IMR-90 (cell line): ENCODE measurements at regions not wholly inside any gene's neighbourhood (a gene's known extent, or its start where the extent isn't known, plus 50 kb on each side); places are given as distances from the start of the nearest gene placed in this dataset.

ENCODE experiments used
- ATAC-seq: fragments of 200-7000 bp; cut with Tn5 transposase; 2 replicates; pipeline ENCODE4 v1.9.1; 2020; ENCODE audit warnings: low read depth, mild to moderate bottlenecking, moderate library complexity
- BruUV-seq: library from RNA; stranded (reverse); fragments of 400-500 nt; replicated peaks from 2 replicates; lab custom pipeline; 2021; lab: Mats Ljungman, UMichigan
- CTCF ChIA-PET: fragments of 300-600 bp; formaldehyde crosslinking; extraction: SDS; loops from one replicate; lab custom pipeline; 2021; ENCODE audit warnings: antibody characterized with exemption; lab: Yijun Ruan, JAX
- POLR2A ChIA-PET: fragments of 300-600 bp; sonication (Branson Sonifier 250); formaldehyde crosslinking; loops from one replicate; lab custom pipeline; 2022; ENCODE audit warnings: antibody characterized with exemption; ENCODE audit not compliant: unreplicated experiment; lab: Charles Lee
- DNase-seq: peaks from one replicate; pipeline ENCODE4 v3.0.0; 2013
- H2AFZ ChIP-seq: replicated peaks from 2 replicates; pipeline ENCODE3; 2013; ENCODE audit warnings: low read length, mild to moderate bottlenecking; ENCODE audit not compliant: poor library complexity
- H2AK5ac ChIP-seq: 2 replicates; pipeline ENCODE4 v1.6.1; 2013; ENCODE audit warnings: low read depth, low read length, inconsistent platforms
- H2AK9ac ChIP-seq: replicated peaks from 2 replicates; pipeline ENCODE3; 2013; ENCODE audit warnings: mild to moderate bottlenecking, low read depth, low read length, moderate library complexity; ENCODE audit not compliant: poor library complexity
- H2BK120ac ChIP-seq: 2 replicates; pipeline ENCODE4 v1.6.1; 2013; ENCODE audit warnings: low read depth, low read length, inconsistent platforms
- H2BK15ac ChIP-seq: 3 replicates; pipeline ENCODE4 v1.6.1; 2013; ENCODE audit warnings: low read depth, low read length, inconsistent platforms
- H2BK20ac ChIP-seq: 2 replicates; pipeline ENCODE4 v1.6.1; 2013; ENCODE audit warnings: low read depth, mild to moderate bottlenecking, inconsistent platforms, low read length, moderate library complexity
- H2BK5ac ChIP-seq: 2 replicates; pipeline ENCODE4 v1.6.1; 2013; ENCODE audit warnings: mild to moderate bottlenecking, low read depth, low read length, inconsistent platforms; ENCODE audit not compliant: poor library complexity, severe bottlenecking
- H3K14ac ChIP-seq: replicated peaks from 2 replicates; pipeline ENCODE4 v1.6.1; 2013; ENCODE audit warnings: low read depth, low read length, inconsistent platforms
- H3K18ac ChIP-seq: 2 replicates; pipeline ENCODE4 v1.6.1; 2013; ENCODE audit warnings: low read depth, low read length, control low read depth
- H3K23ac ChIP-seq: 2 replicates; pipeline ENCODE4 v1.6.1; 2013; ENCODE audit warnings: low read depth, low read length, inconsistent platforms
- H3K27ac ChIP-seq: 2 replicates; pipeline ENCODE4 v1.5.1; 2013; ENCODE audit warnings: mild to moderate bottlenecking, control low read depth, low read length; ENCODE audit not compliant: insufficient read depth
- H3K27me3 ChIP-seq: 2 replicates; pipeline ENCODE4 v1.6.1; 2013; ENCODE audit warnings: low read length; ENCODE audit not compliant: control insufficient read depth, insufficient read depth
- H3K36me3 ChIP-seq: 2 replicates; pipeline ENCODE4 v1.6.1; 2013; ENCODE audit warnings: low read length, mixed read lengths; ENCODE audit not compliant: control insufficient read depth, insufficient read depth
- H3K4ac ChIP-seq: 2 replicates; pipeline ENCODE4 v1.6.1; 2013; ENCODE audit warnings: low read depth, low read length, inconsistent platforms
- H3K4me1 ChIP-seq: 2 replicates; pipeline ENCODE4 v1.6.1; 2013; ENCODE audit warnings: low read length, mixed read lengths; ENCODE audit not compliant: control insufficient read depth, insufficient read depth
- H3K4me2 ChIP-seq: 2 replicates; pipeline ENCODE4 v1.6.1; 2013; ENCODE audit warnings: low read depth, mild to moderate bottlenecking, control low read depth, low read length, moderate library complexity
- H3K4me3 ChIP-seq: 2 replicates; pipeline ENCODE4 v1.5.1; 2013; ENCODE audit warnings: low read depth, mild to moderate bottlenecking, control low read depth, low read length, moderate library complexity; ENCODE audit not compliant: insufficient read depth
- H3K56ac ChIP-seq: 2 replicates; pipeline ENCODE4 v1.6.1; 2013; ENCODE audit warnings: low read length, inconsistent platforms; ENCODE audit not compliant: insufficient read depth; ENCODE audit errors: extremely low read depth
- H3K79me1 ChIP-seq, 2 experiments: 2 replicates each; pipeline ENCODE4 v1.6.1; 2013; ENCODE audit warnings: low read length in 2 of 2, inconsistent platforms in 1 of 2, low read depth in 1 of 2
- H3K9ac ChIP-seq: 2 replicates; pipeline ENCODE4 v1.6.1; 2013; ENCODE audit warnings: low read depth, low read length, control low read depth
- H3K9me1 ChIP-seq: 2 replicates; pipeline ENCODE4 v1.6.1; 2013; ENCODE audit warnings: low read length, inconsistent platforms; ENCODE audit not compliant: insufficient read depth
- H3K9me3 ChIP-seq: 2 replicates; pipeline ENCODE4 v1.6.1; 2013; ENCODE audit warnings: low read length; ENCODE audit not compliant: control insufficient read depth, insufficient read depth
- H4K20me1 ChIP-seq: 2 replicates; pipeline ENCODE4 v1.6.1; 2013; ENCODE audit warnings: low read length, inconsistent platforms; ENCODE audit not compliant: insufficient read depth
- H4K5ac ChIP-seq: 2 replicates; pipeline ENCODE4 v1.6.1; 2013; ENCODE audit warnings: mild to moderate bottlenecking, low read depth, low read length, control low read depth
- H4K8ac ChIP-seq, 2 experiments: 2 replicates each; pipeline ENCODE4 v1.6.1; 2013; ENCODE audit warnings: low read depth in 2 of 2, low read length in 2 of 2, control low read depth in 1 of 2, inconsistent platforms in 1 of 2
- H4K91ac ChIP-seq: 2 replicates; pipeline ENCODE4 v1.6.1; 2013; ENCODE audit warnings: low read depth, low read length, inconsistent platforms; ENCODE audit not compliant: insufficient read depth
- ELK1 ChIP-seq: fragments of 150-350 bp; IDR thresholded peaks from 2 replicates; pipeline ENCODE4 v1.6.1; 2016; ENCODE audit warnings: low read depth, mild to moderate bottlenecking, low read length, moderate library complexity, borderline replicate concordance
- RAD21 ChIP-seq: IDR thresholded peaks from 2 replicates; pipeline ENCODE4 v1.6.1; 2012; ENCODE audit warnings: low read length, improper control_type of control experiment
- RFX5 ChIP-seq: IDR thresholded peaks from 2 replicates; pipeline ENCODE4 v1.8.0; 2012; ENCODE audit warnings: low read depth, mild to moderate bottlenecking, low read length, moderate library complexity
- WGBS, 2 experiments: methylation state at CpG; one replicate each; pipeline versions ENCODE4 v1.1.5 to v1.1.7; 2013; ENCODE audit warnings: missing lambda C conversion rate in 2 of 2; ENCODE audit not compliant: insufficient read length in 1 of 2; ENCODE audit errors: extremely low coverage in 2 of 2; 5-methylcytosine and 5-hydroxymethylcytosine counted together
- dilution Hi-C: fragments of 300-500 bp; cut with HindIII; formaldehyde crosslinking; loops from one replicate; pipeline ENCODE4 v1.14.3; 2018; ENCODE audit warnings: low sequenced_read_pairs; ENCODE audit not compliant: unreplicated experiment
- in situ Hi-C: fragments of 300-500 bp; cut with MboI; formaldehyde crosslinking; loops from 3 replicates; pipeline ENCODE4 v1.14.3; 2019; ENCODE audit warnings: low sequenced_read_pairs, inconsistent platforms, mixed read lengths
- intact Hi-C: fragments of 100-400 bp; cut with micrococcal nuclease; formaldehyde crosslinking; loops from 2 replicates; pipeline ENCODE4 v1.10.0; 2022

- no peak overlapping the region for H2BK15ac ChIP-seq
- TF ChIP-seq RFX5 (no peak), RAD21 (no peak), ELK1 (no peak)
- H2BK120ac ChIP-seq, result no peak overlapping the region
- 67% methylated on average over 2 of the region's 8 CpGs; no CpG with 5 or more reads in 1 of the 2 experiments for WGBS, 2 experiments
- H4K91ac ChIP-seq, result no peak overlapping the region
- no peak for DNase-seq
- in situ Hi-C loops (no loop called here), intact Hi-C loops (no loop called here), dilution Hi-C loops (no loop called here)
- H3K36me3 ChIP-seq, result no peaks in the 10 kb centered on the region
- H4K5ac ChIP-seq, result peak overlapping the region; percentile 3; the same call in 1 of the 2 replicates
- H3K27me3 ChIP-seq, result no peaks in the 10 kb centered on the region
- POLR2A ChIA-PET, result no interaction called here
- H4K8ac ChIP-seq, result no peak overlapping the region
- CTCF ChIA-PET, result interaction anchor here (0.6 kb wide), 1 partner anchor 24 kb away, joined by 4 read pairs; no protein-coding TSS in a partner anchor
- H2BK20ac ChIP-seq, result peak overlapping the region; percentile 46; the same call in 1 of the 2 replicates
- H4K20me1 ChIP-seq, result no peaks in the 10 kb centered on the region
- no peak overlapping the region for H3K4me2 ChIP-seq
- H3K56ac ChIP-seq, result no peak overlapping the region
- no peak overlapping the region for H3K18ac ChIP-seq
- H3K4me3 ChIP-seq, result no peak overlapping the region
- no peak overlapping the region for H3K9ac ChIP-seq
- H2AK9ac ChIP-seq, result no peak overlapping the region
- no peak overlapping the region for H3K23ac ChIP-seq
- no TSS peak for BruUV-seq
- no peak for ATAC-seq
- no peak overlapping the region for H2AK5ac ChIP-seq
- H2AFZ ChIP-seq, result no peak overlapping the region
- no peak overlapping the region for H3K27ac ChIP-seq
- no peak overlapping the region for H3K14ac ChIP-seq
- H2BK5ac ChIP-seq, result no peak overlapping the region
- peaks cover 14% of the 10 kb centered on the region for H3K4me1 ChIP-seq
- peaks cover 4% of the 10 kb centered on the region; the same call in 1 of the 2 replicates for H3K9me1 ChIP-seq
- H3K9me3 ChIP-seq, result no peaks in the 10 kb centered on the region
- H3K79me1 ChIP-seq, result no peaks in the 10 kb centered on the region
- H3K4ac ChIP-seq, result peak overlapping the region; percentile 21; the same call in 1 of the 2 replicates
Measured at GRCh38 chr16:80233097-80233835, 307.5 kb upstream of the DYNLRB2 start.
